ENCODE measurements at regions not wholly inside any gene's neighbourhood (a gene's known extent, or its start where the extent isn't known, plus 50 kb on each side); places are given as distances from the start of the nearest gene placed in this dataset.

- peak; percentile 28; the same call in 1 of the 2 replicates for TF ChIP-seq BCL6 (CRISPR knock-in tag; IDR thresholded peaks at IDR 0.05)
- TF ChIP-seq ZBTB14 (CRISPR knock-in tag; IDR thresholded peaks at IDR 0.05) = no peak
- TF ChIP-seq TFE3 (CRISPR knock-in tag; IDR thresholded peaks at IDR 0.05) = no peak
- no peak for TF ChIP-seq CC2D1A (CRISPR knock-in tag; IDR thresholded peaks at IDR 0.05)
- peak; percentile 85 for TF ChIP-seq MYC (CRISPR knock-in tag; IDR thresholded peaks at IDR 0.05; ENCODE audit: borderline replicate concordance)
- no peak for TF ChIP-seq ZNF564 (CRISPR knock-in tag; IDR thresholded peaks at IDR 0.05)
- no peak for TF ChIP-seq GLI4 (CRISPR knock-in tag; IDR thresholded peaks at IDR 0.05; ENCODE audit: borderline replicate concordance)
- TF ChIP-seq ZNF337 (CRISPR knock-in tag; IDR thresholded peaks at IDR 0.05; ENCODE audit: borderline replicate concordance, low read depth) = no peak
- 0 out of 2 replicates have a peak, but pooled peaks have one; percentile 23 for TF ChIP-seq E2F1 (CRISPR knock-in tag; IDR thresholded peaks at IDR 0.05)
- TF ChIP-seq TIGD3 (CRISPR knock-in tag; IDR thresholded peaks at IDR 0.05; ENCODE audit: borderline replicate concordance) = no peak
- TF ChIP-seq KLF9 (CRISPR knock-in tag; IDR thresholded peaks at IDR 0.05; ENCODE audit: low read depth) = no peak
- TF ChIP-seq PLRG1 (conservative IDR thresholded peaks at IDR 0.05) = no peak
- no peak for TF ChIP-seq GTF3A (CRISPR knock-in tag; conservative IDR thresholded peaks at IDR 0.05)
- TF ChIP-seq ZSCAN9 (CRISPR knock-in tag; IDR thresholded peaks at IDR 0.05; ENCODE audit: borderline replicate concordance) = no peak
- no peak for TF ChIP-seq ZNF570 (CRISPR knock-in tag; IDR thresholded peaks at IDR 0.05; ENCODE audit: borderline replicate concordance)
- 0 out of 2 replicates have a peak, but pooled peaks have one; percentile 26 for TF ChIP-seq MIER2 (CRISPR knock-in tag; IDR thresholded peaks at IDR 0.05)
- no peak for TF ChIP-seq PHF5A (CRISPR knock-in tag; IDR thresholded peaks at IDR 0.05; ENCODE audit: low read depth, unreplicated experiment)
- TF ChIP-seq THAP9 (CRISPR knock-in tag; IDR thresholded peaks at IDR 0.05; ENCODE audit: borderline replicate concordance) = peak; percentile 43; the same call in 1 of the 2 replicates
- no peak for TF ChIP-seq CHCHD3 (CRISPR knock-in tag; IDR thresholded peaks at IDR 0.05)
- no peak for TF ChIP-seq ZNF724P (CRISPR knock-in tag; IDR thresholded peaks at IDR 0.05; ENCODE audit: borderline replicate concordance)
- TF ChIP-seq GATAD2A (CRISPR knock-in tag; IDR thresholded peaks at IDR 0.05) = no peak
- TF ChIP-seq POLR2A (IDR thresholded peaks at IDR 0.05; ENCODE audit: insufficient read depth in 1 of 2, low read depth in 2 of 2, low read length in 2 of 2) = no peak
- no peak for TF ChIP-seq CCDC6 (CRISPR knock-in tag; IDR thresholded peaks at IDR 0.05)
These were observed 96.1 kb upstream of the CDH5 start (continued) for GRCh38 chr16:66270333-66270927.
